Peyer's patch (tissue), 4 donors: ENCODE measurements at regions not wholly inside any gene's neighbourhood (a gene's known extent, or its start where the extent isn't known, plus 50 kb on each side); places are given as distances from the start of the nearest gene placed in this dataset.

Source experiments
- POLR2A ChIP-seq, 2 donors: fragments of 450-650 bp; IDR thresholded peaks; one replicate each; pipeline ENCODE4 v1.5.1; 2017; ENCODE audit warnings: antibody characterized with exemption in 2 of 2, mild to moderate bottlenecking in 2 of 2, moderate library complexity in 2 of 2
- TF ChIP-seq, protein P1 (sequence below), 6 experiments: fragments of 450-650 bp in 4 of 6; fragments of 200-600 bp in 2 of 6; sonication (generic) in 1 of 6; IDR thresholded peaks; one replicate each; pipeline ENCODE4 v1.5.1; 2017 to 2019; ENCODE audit warnings: antibody characterized with exemption in 6 of 6, mild to moderate bottlenecking in 3 of 6, moderate library complexity in 1 of 6

DNA sequence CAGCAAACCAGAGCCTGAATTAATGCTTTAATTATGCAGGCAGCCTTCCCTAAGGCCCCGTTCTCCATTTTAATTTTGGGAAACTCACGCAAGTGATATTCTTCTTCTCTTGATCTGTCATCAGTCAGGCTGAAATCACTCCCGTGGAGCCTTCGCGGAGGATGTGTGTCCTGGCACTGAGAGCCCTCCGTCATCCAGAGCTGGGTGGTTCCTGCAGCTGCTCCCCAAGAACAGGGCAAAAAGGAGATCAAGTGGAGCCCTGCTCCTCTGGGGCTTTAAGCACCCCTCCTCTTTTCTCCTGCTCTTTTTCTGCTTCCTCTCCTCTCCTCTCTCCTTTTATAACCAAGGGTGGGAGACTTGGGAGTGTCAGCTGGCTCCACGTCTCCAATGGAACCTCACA lies 133.2 kb upstream of the CACNA1E start:
- TF ChIP-seq, protein P1, sequence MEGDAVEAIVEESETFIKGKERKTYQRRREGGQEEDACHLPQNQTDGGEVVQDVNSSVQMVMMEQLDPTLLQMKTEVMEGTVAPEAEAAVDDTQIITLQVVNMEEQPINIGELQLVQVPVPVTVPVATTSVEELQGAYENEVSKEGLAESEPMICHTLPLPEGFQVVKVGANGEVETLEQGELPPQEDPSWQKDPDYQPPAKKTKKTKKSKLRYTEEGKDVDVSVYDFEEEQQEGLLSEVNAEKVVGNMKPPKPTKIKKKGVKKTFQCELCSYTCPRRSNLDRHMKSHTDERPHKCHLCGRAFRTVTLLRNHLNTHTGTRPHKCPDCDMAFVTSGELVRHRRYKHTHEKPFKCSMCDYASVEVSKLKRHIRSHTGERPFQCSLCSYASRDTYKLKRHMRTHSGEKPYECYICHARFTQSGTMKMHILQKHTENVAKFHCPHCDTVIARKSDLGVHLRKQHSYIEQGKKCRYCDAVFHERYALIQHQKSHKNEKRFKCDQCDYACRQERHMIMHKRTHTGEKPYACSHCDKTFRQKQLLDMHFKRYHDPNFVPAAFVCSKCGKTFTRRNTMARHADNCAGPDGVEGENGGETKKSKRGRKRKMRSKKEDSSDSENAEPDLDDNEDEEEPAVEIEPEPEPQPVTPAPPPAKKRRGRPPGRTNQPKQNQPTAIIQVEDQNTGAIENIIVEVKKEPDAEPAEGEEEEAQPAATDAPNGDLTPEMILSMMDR (IDR thresholded peaks at IDR 0.05), result no peak
- TF ChIP-seq POLR2A (IDR thresholded peaks at IDR 0.05), result no peak
